B cell (primary cell): ENCODE measurements at regions not wholly inside any gene's neighbourhood (a gene's known extent, or its start where the extent isn't known, plus 50 kb on each side); places are given as distances from the start of the nearest gene placed in this dataset.
"Not testable (repeated sequence)": the region's sequence is repeated elsewhere in the genome, so short reads cannot be mapped to it uniquely, and the experiment has no call there.

Experiments
- ATAC-seq: fragments of 200-7000 bp; cut with Tn5 transposase; one replicate; pipeline ENCODE4 v1.10.0; 2021; ENCODE audit warnings: low read depth, mild to moderate bottlenecking, moderate number of reproducible peaks, moderate library complexity
- CTCF ChIA-PET: fragments of 350-600 bp; sonication (Branson Sonifier 250); formaldehyde crosslinking; loops from one replicate; lab custom pipeline; 2021; ENCODE audit warnings: antibody characterized with exemption, inconsistent platforms; lab: Charles Lee
- POLR2A ChIA-PET: fragments of 350-600 bp; sonication (Branson Sonifier 250); formaldehyde crosslinking; loops from one replicate; lab custom pipeline; 2021; ENCODE audit warnings: antibody characterized with exemption; lab: Charles Lee
- DNase-seq: peaks from one replicate; pipeline ENCODE4 v3.0.0; 2013
- H2AFZ ChIP-seq: 2 replicates; pipeline ENCODE4 v1.6.1; 2012; ENCODE audit warnings: mild to moderate bottlenecking, low read depth, low read length; ENCODE audit not compliant: insufficient read depth, poor library complexity, severe bottlenecking
- H3K27ac ChIP-seq, 2 donors: 1 replicate in 1 of 2; 2 replicates in 1 of 2; pipeline ENCODE4 v1.5.1; 2012 to 2013; ENCODE audit warnings: low read length in 2 of 2, mild to moderate bottlenecking in 2 of 2, moderate library complexity in 1 of 2
- H3K27me3 ChIP-seq, 4 experiments: fragments of 200-600 bp in 1 of 4; sonication (generic) in 1 of 4; replicated peaks in 1 of 4; 1 replicate in 2 of 4; 2 replicates in 2 of 4; pipeline versions ENCODE4 v1.6.1 to v1.7.0; 2013 to 2016; ENCODE audit warnings: low read length in 3 of 4, mild to moderate bottlenecking in 2 of 4, mixed read lengths in 1 of 4, moderate library complexity in 1 of 4; ENCODE audit not compliant: insufficient read depth in 4 of 4, control insufficient read depth in 3 of 4; ENCODE audit errors: control extremely low read depth in 1 of 4
- H3K36me3 ChIP-seq, 2 experiments: replicated peaks in 1 of 2; 1 replicate in 1 of 2; 2 replicates in 1 of 2; pipeline versions ENCODE4 v1.6.1 to v1.7.1; 2013; ENCODE audit warnings: low read length in 1 of 2; ENCODE audit not compliant: insufficient read depth in 2 of 2, control insufficient read depth in 1 of 2; ENCODE audit errors: control extremely low read depth in 1 of 2, extremely low read depth in 1 of 2
- H3K4me1 ChIP-seq, 2 donors: fragments of 200-600 bp in 1 of 2; sonication (generic) in 1 of 2; 1 replicate in 1 of 2; 2 replicates in 1 of 2; pipeline versions ENCODE4 v1.5.1 to v1.6.1; 2013 to 2017; ENCODE audit warnings: low read length in 2 of 2; ENCODE audit not compliant: control insufficient read depth in 2 of 2, insufficient read depth in 2 of 2
- H3K4me2 ChIP-seq: replicated peaks from 2 replicates; pipeline ENCODE3; 2012; ENCODE audit warnings: mild to moderate bottlenecking, low read depth, low read length; ENCODE audit not compliant: poor library complexity, severe bottlenecking
- H3K4me3 ChIP-seq, 5 experiments: fragments of 200-600 bp in 1 of 5; sonication (generic) in 1 of 5; 1 replicate in 3 of 5; 2 replicates in 2 of 5; pipeline versions ENCODE4 v1.5.1 to v1.7.0; 2011 to 2016; ENCODE audit warnings: low read length in 4 of 5, mild to moderate bottlenecking in 4 of 5, low read depth in 2 of 5, control low read depth in 1 of 5, moderate library complexity in 1 of 5; ENCODE audit not compliant: insufficient read depth in 1 of 5; ENCODE audit errors: control extremely low read depth in 1 of 5, extremely low read depth in 1 of 5
- H3K79me2 ChIP-seq: fragments of 200-600 bp; sonication (generic); one replicate; pipeline ENCODE4 v1.6.0; 2016; ENCODE audit warnings: low read length; ENCODE audit not compliant: control insufficient read depth, insufficient read depth
- H3K9ac ChIP-seq: fragments of 200-600 bp; sonication (generic); 2 replicates; pipeline ENCODE4 v1.6.1; 2017; ENCODE audit warnings: mild to moderate bottlenecking, low read length, moderate library complexity
- H3K9me3 ChIP-seq, 3 donors: one replicate each; pipeline versions ENCODE4 v1.6.1 to v1.7.1; 2013; ENCODE audit warnings: low read length in 2 of 3; ENCODE audit not compliant: control insufficient read depth in 2 of 3, insufficient read depth in 1 of 3; ENCODE audit errors: control extremely low read depth in 1 of 3
- H4K20me1 ChIP-seq: 2 replicates; pipeline ENCODE4 v1.6.0; 2012; ENCODE audit warnings: mild to moderate bottlenecking, low read length; ENCODE audit not compliant: insufficient read depth, control insufficient read depth, poor library complexity, severe bottlenecking
- H3K27ac Mint-ChIP-seq: one replicate; pipeline ENCODE4 v1.8.0; 2021; ENCODE audit warnings: mixed read lengths
- H3K27me3 Mint-ChIP-seq: one replicate; pipeline ENCODE4 v1.8.0; 2021; ENCODE audit warnings: mixed read lengths
- H3K4me1 Mint-ChIP-seq: one replicate; pipeline ENCODE4 v1.8.0; 2021; ENCODE audit warnings: mixed read lengths
- H3K4me3 Mint-ChIP-seq: one replicate; pipeline ENCODE4 v1.8.0; 2021; ENCODE audit warnings: mixed read lengths
- H3K9me3 Mint-ChIP-seq: one replicate; pipeline ENCODE4 v1.8.0; 2022; ENCODE audit warnings: mixed read lengths; ENCODE audit not compliant: insufficient read depth
- EZH2 ChIP-seq: IDR thresholded peaks from 2 replicates; pipeline ENCODE4 v1.6.1; 2012; ENCODE audit warnings: borderline replicate concordance, low read depth, mild to moderate bottlenecking, moderate library complexity, low read length; ENCODE audit not compliant: insufficient read depth, poor library complexity, severe bottlenecking
- WGBS: methylation state at CpG from one replicate; pipeline ENCODE4 v1.1.5; 2013; ENCODE audit warnings: missing lambda C conversion rate; ENCODE audit not compliant: insufficient coverage; 5-methylcytosine and 5-hydroxymethylcytosine counted together
- intact Hi-C: fragments of 100-400 bp; cut with micrococcal nuclease; formaldehyde crosslinking; loops from one replicate; pipeline ENCODE4 v1.10.0; 2022
- TF ChIP-seq, protein P1 (sequence below): fragments of 200-600 bp; IDR thresholded peaks from one replicate; pipeline ENCODE4 v1.8.0; 2022; ENCODE audit warnings: antibody characterized with exemption, mild to moderate bottlenecking

DNA sequence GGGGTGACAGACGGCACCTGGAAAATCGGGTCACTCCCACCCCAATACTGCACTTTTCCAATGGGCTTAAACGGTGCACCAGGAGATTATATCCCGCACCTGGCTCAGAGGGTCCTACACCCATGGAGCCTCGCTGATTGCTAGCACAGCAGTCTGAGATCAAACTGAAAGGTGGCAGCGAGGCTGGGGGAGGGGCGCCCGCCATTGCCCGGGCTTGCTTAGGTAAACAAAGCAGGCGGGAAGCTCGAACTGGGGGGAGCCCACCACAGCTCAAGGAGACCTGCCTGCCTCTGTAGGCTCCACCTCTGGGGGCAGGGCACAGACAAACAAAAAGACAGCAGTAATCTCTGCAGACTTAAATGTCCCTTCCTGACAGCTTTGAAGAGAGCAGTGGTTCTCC is 208.1 kb downstream of the SLC38A4 start:
- not testable (repeated sequence) for H3K9me3 Mint-ChIP-seq

DNA sequence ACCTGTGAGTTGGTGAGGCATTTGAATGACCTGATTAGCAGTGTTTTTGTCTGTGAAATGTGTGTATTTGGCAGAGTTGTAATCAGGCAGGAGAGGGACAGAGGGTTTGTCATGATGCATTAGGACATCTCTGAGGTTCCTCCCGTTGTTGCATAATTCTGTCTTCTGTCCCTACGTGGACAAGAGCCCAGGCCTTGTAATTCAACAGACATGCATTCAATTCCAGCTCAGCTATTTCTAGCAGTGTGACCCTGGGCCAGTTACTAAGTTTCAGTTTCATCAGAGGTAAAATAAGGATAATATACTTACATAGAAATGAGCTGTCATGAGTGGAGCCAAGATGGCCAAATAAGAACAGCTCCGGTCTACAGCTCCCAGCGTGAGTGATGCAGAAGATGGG is 208.6 kb downstream of the SLC38A4 start:
- H3K4me3 Mint-ChIP-seq, result no peak overlapping the region
- no peaks in the 10 kb centered on the region for H4K20me1 ChIP-seq
- H3K27me3 ChIP-seq, result no peaks in the 10 kb centered on the region
- no peaks in the 10 kb centered on the region for H3K79me2 ChIP-seq
- ChIA-PET POLR2A (no interaction called here), CTCF (no interaction called here)
- no peak overlapping the region for H3K4me2 ChIP-seq
- intact Hi-C loops, result no loop called here
- no peaks in the 10 kb centered on the region for H3K4me1 ChIP-seq
- DNase-seq (no peak), ATAC-seq (no peak)
- no peak overlapping the region for H3K27ac Mint-ChIP-seq
- no peaks in the 10 kb centered on the region for H3K36me3 ChIP-seq
- TF ChIP-seq, protein P1, sequence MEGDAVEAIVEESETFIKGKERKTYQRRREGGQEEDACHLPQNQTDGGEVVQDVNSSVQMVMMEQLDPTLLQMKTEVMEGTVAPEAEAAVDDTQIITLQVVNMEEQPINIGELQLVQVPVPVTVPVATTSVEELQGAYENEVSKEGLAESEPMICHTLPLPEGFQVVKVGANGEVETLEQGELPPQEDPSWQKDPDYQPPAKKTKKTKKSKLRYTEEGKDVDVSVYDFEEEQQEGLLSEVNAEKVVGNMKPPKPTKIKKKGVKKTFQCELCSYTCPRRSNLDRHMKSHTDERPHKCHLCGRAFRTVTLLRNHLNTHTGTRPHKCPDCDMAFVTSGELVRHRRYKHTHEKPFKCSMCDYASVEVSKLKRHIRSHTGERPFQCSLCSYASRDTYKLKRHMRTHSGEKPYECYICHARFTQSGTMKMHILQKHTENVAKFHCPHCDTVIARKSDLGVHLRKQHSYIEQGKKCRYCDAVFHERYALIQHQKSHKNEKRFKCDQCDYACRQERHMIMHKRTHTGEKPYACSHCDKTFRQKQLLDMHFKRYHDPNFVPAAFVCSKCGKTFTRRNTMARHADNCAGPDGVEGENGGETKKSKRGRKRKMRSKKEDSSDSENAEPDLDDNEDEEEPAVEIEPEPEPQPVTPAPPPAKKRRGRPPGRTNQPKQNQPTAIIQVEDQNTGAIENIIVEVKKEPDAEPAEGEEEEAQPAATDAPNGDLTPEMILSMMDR, result no peak
- TF ChIP-seq EZH2, result no peak
- no peak overlapping the region for H2AFZ ChIP-seq
- no peak overlapping the region for H3K9ac ChIP-seq
- no peaks in the 10 kb centered on the region for H3K4me1 Mint-ChIP-seq
- no peak overlapping the region for H3K4me3 ChIP-seq
- H3K9me3 ChIP-seq, result peaks cover 0 to 10% (median 3%) of the 10 kb centered on the region in 3 donors
- WGBS, result 100% methylated on average over 2 of the region's 4 CpGs
- H3K27ac ChIP-seq, result no peak overlapping the region
- H3K9me3 Mint-ChIP-seq, result no peaks in the 10 kb centered on the region
- H3K27me3 Mint-ChIP-seq, result no peaks in the 10 kb centered on the region

More for the DNA sequence above, 208.1 kb downstream of the SLC38A4 start:
- H3K79me2 ChIP-seq, H3K4me3 Mint-ChIP-seq, H3K27me3 ChIP-seq, H3K4me1 Mint-ChIP-seq, H3K27ac Mint-ChIP-seq, H3K27me3 Mint-ChIP-seq, DNase-seq, POLR2A ChIA-PET, intact Hi-C loops, H3K4me3 ChIP-seq, H3K4me2 ChIP-seq, H3K4me1 ChIP-seq, H3K36me3 ChIP-seq, H3K27ac ChIP-seq, H2AFZ ChIP-seq, CTCF ChIA-PET, H3K9ac ChIP-seq, ATAC-seq, H4K20me1 ChIP-seq: not testable (repeated sequence)
- H3K9me3 ChIP-seq, result peaks cover 0 to 10% (median 3%) of the 10 kb centered on the region in 3 donors
- WGBS, result 98% methylated on average over 5 of the region's 11 CpGs
